Bronchial epithelial cell (primary cell): ENCODE measurements at regions not wholly inside any gene's neighbourhood (a gene's known extent, or its start where the extent isn't known, plus 50 kb on each side); places are given as distances from the start of the nearest gene placed in this dataset.
"Not testable (repeated sequence)": the region's sequence is repeated elsewhere in the genome, so short reads cannot be mapped to it uniquely, and the experiment has no call there.

ENCODE experiments used
- DNase-seq: peaks from one replicate; pipeline ENCODE4 v3.0.0-alpha.2; 2010; ENCODE audit warnings: low read depth
- FAIRE-seq: peaks from 2 replicates; lab custom pipeline; 2011; peaks lifted over from hg19 to GRCh38; lab: Jason Lieb, UNC
- H3K27me3 ChIP-seq: 2 replicates; pipeline ENCODE4 v1.5.1; 2011; ENCODE audit warnings: low read length; ENCODE audit not compliant: control insufficient read depth, insufficient read depth
- H3K36me3 ChIP-seq: 2 replicates; pipeline ENCODE4 v1.5.1; 2011; ENCODE audit warnings: low read length; ENCODE audit not compliant: control insufficient read depth, insufficient read depth
- H3K4me3 ChIP-seq: 2 replicates; pipeline ENCODE4 v1.5.1; 2011; ENCODE audit warnings: mild to moderate bottlenecking, low read depth, low read length, control low read depth
- CTCF ChIP-seq: IDR thresholded peaks from 2 replicates; pipeline ENCODE4 v1.5.1; 2011; ENCODE audit warnings: mild to moderate bottlenecking, moderate library complexity, low read length, control low read depth, inconsistent platforms; ENCODE audit not compliant: insufficient read depth, severe bottlenecking

GRCh38 chr6:27800731-27801373 lies 111.3 kb downstream of the OR2B2 start:
- no peaks in the 10 kb centered on the region for H3K27me3 ChIP-seq
- no peak for TF ChIP-seq CTCF
- no peak for DNase-seq
- no peaks in the 10 kb centered on the region for H3K36me3 ChIP-seq
- H3K4me3 ChIP-seq: no peak overlapping the region
- no peak for FAIRE-seq

- no peak for FAIRE-seq
- Histone ChIP-seq H3K4me3 (no peak overlapping the region), H3K36me3 (no peaks in the 10 kb centered on the region), H3K27me3 (no peaks in the 10 kb centered on the region)
- no peak for TF ChIP-seq CTCF
- DNase-seq: no peak
These were observed 114.2 kb downstream of the OR2B2 start for GRCh38 chr6:27797960-27798359.

GRCh38 chr6:27796736-27797481 lies 115.3 kb downstream of the OR2B2 start:
- H3K36me3 ChIP-seq, DNase-seq, FAIRE-seq, H3K4me3 ChIP-seq, H3K27me3 ChIP-seq: not testable (repeated sequence)

GRCh38 chr6:27795697-27796494 lies 116.3 kb downstream of the OR2B2 start:
- Histone ChIP-seq H3K4me3 (no peak overlapping the region), H3K27me3 (no peaks in the 10 kb centered on the region), H3K36me3 (no peaks in the 10 kb centered on the region)
- TF ChIP-seq CTCF: peak; percentile 62
- FAIRE-seq (no peak), DNase-seq (peak; percentile 90)

- no peak for TF ChIP-seq CTCF
- Histone ChIP-seq H3K36me3 (no peaks in the 10 kb centered on the region), H3K4me3 (peak overlapping the region; percentile 46), H3K27me3 (no peaks in the 10 kb centered on the region)
- no peak for FAIRE-seq
- peak; percentile 77 for DNase-seq
These were observed 120.8 kb downstream of the OR2B2 start for GRCh38 chr6:27791182-27791943.

- FAIRE-seq, H3K36me3 ChIP-seq, DNase-seq, H3K27me3 ChIP-seq, H3K4me3 ChIP-seq: not testable (repeated sequence)
These were observed 123.8 kb downstream of the OR2B2 start for GRCh38 chr6:27788376-27788775.
